ENCODE measurements at regions not wholly inside any gene's neighbourhood (a gene's known extent, or its start where the extent isn't known, plus 50 kb on each side); places are given as distances from the start of the nearest gene placed in this dataset.

GRCh38 chr7:26550492-26550891, 258.8 kb downstream of the SNX10 start:
- Histone ChIP-seq H3K36me3 (no peaks in the 10 kb centered on the region), H3K27ac (no peak overlapping the region), H3K4me3 (no peak overlapping the region), H3K27me3 (peaks cover 0 to 6% (median 0%) of the 10 kb centered on the region in 3 donors), H3K9me3 (peaks cover 0 to 6% (median 0%) of the 10 kb centered on the region in 4 donors), H3K4me1 (peaks cover 0 to 5% (median 0%) of the 10 kb centered on the region in 4 donors)
- no peak for DNase-seq
- intact Hi-C loops (cut with DNase I; ENCODE audit: low total_unique reads), result no loop called here
- TF ChIP-seq POLR2A (IDR thresholded peaks at IDR 0.05) (no peak), EP300 (IDR thresholded peaks at IDR 0.05) (no peak), CTCF (IDR thresholded peaks at IDR 0.05) (no peak), POLR2AphosphoS5 (IDR thresholded peaks at IDR 0.05) (no peak)
- 77 to 87% (median 79%) methylated on average over 4 to 5 of the region's 5 CpGs for WGBS, 5 donors

- intact Hi-C loops (cut with DNase I; ENCODE audit: low total_unique reads), result no loop called here
- Histone ChIP-seq H3K9me3 (peaks cover 0 to 6% (median 0%) of the 10 kb centered on the region in 4 donors), H3K36me3 (no peaks in the 10 kb centered on the region), H3K4me3 (no peak overlapping the region), H3K4me1 (peaks cover 0 to 7% (median 4%) of the 10 kb centered on the region in 4 donors), H3K27me3 (peaks cover 0 to 6% (median 0%) of the 10 kb centered on the region in 3 donors), H3K27ac (no peak overlapping the region)
- no peak for TF ChIP-seq EP300 (IDR thresholded peaks at IDR 0.05)
- no peak for TF ChIP-seq POLR2AphosphoS5 (IDR thresholded peaks at IDR 0.05)
- no peak for TF ChIP-seq CTCF (IDR thresholded peaks at IDR 0.05)
- TF ChIP-seq POLR2A (IDR thresholded peaks at IDR 0.05), result no peak
- DNase-seq, result no peak
- WGBS, 5 donors, result 61 to 65% (median 63%) methylated on average over 9 of the region's 9 CpGs
Observed at GRCh38 chr7:26551740-26552139, 260.1 kb downstream of the SNX10 start.

- Histone ChIP-seq H3K4me1 (peaks cover 0 to 7% (median 4%) of the 10 kb centered on the region in 4 donors), H3K27ac (no peak overlapping the region), H3K36me3 (no peaks in the 10 kb centered on the region), H3K9me3 (peaks cover 0 to 1% (median 0%) of the 10 kb centered on the region in 4 donors), H3K27me3 (peaks cover 0 to 6% (median 0%) of the 10 kb centered on the region in 3 donors), H3K4me3 (no peak overlapping the region)
- 51 to 63% (median 56%) methylated on average over 2 of the region's 2 CpGs for WGBS, 5 donors
- intact Hi-C loops (cut with DNase I; ENCODE audit: low total_unique reads), result no loop called here
- TF ChIP-seq POLR2A (IDR thresholded peaks at IDR 0.05), result no peak
- no peak for DNase-seq
Observed at GRCh38 chr7:26553128-26553527, 261.5 kb downstream of the SNX10 start.

- WGBS, 5 donors, result 77 to 85% (median 78%) methylated on average over 3 of the region's 3 CpGs
- no peak for DNase-seq
- Histone ChIP-seq H3K27me3 (peaks cover 0 to 11% (median 0%) of the 10 kb centered on the region in 3 donors), H3K4me1 (peaks cover 0 to 7% (median 4%) of the 10 kb centered on the region in 4 donors), H3K36me3 (no peaks in the 10 kb centered on the region), H3K27ac (no peak overlapping the region), H3K4me3 (no peak overlapping the region), H3K9me3 (no peaks in the 10 kb centered on the region)
- TF ChIP-seq EP300 (IDR thresholded peaks at IDR 0.05) (no peak), POLR2AphosphoS5 (IDR thresholded peaks at IDR 0.05) (no peak), CTCF (IDR thresholded peaks at IDR 0.05) (no peak), POLR2A (IDR thresholded peaks at IDR 0.05) (no peak)
- intact Hi-C loops (cut with DNase I; ENCODE audit: low total_unique reads), result no loop called here
Observed at GRCh38 chr7:26553582-26553981, 261.9 kb downstream of the SNX10 start.

- no peak for DNase-seq
- Histone ChIP-seq H3K4me1 (peaks cover 0 to 7% (median 2%) of the 10 kb centered on the region in 4 donors), H3K27me3 (peaks cover 0 to 8% (median 0%) of the 10 kb centered on the region in 3 donors), H3K27ac (no peak overlapping the region), H3K9me3 (no peaks in the 10 kb centered on the region), H3K36me3 (no peaks in the 10 kb centered on the region), H3K4me3 (no peak overlapping the region)
- intact Hi-C loops (cut with DNase I; ENCODE audit: low total_unique reads), result no loop called here
- 67 to 71% (median 69%) methylated on average over 3 of the region's 3 CpGs for WGBS, 5 donors
- no peak for TF ChIP-seq POLR2A (IDR thresholded peaks at IDR 0.05)
- no peak for TF ChIP-seq EP300 (IDR thresholded peaks at IDR 0.05)
- no peak for TF ChIP-seq POLR2AphosphoS5 (IDR thresholded peaks at IDR 0.05)
- no peak for TF ChIP-seq CTCF (IDR thresholded peaks at IDR 0.05)
Observed at GRCh38 chr7:26554952-26555351, 263.3 kb downstream of the SNX10 start.

Data from stomach (tissue), 8 donors.